ENCODE measurements at regions not wholly inside any gene's neighbourhood (a gene's known extent, or its start where the extent isn't known, plus 50 kb on each side); places are given as distances from the start of the nearest gene placed in this dataset.

DNA sequence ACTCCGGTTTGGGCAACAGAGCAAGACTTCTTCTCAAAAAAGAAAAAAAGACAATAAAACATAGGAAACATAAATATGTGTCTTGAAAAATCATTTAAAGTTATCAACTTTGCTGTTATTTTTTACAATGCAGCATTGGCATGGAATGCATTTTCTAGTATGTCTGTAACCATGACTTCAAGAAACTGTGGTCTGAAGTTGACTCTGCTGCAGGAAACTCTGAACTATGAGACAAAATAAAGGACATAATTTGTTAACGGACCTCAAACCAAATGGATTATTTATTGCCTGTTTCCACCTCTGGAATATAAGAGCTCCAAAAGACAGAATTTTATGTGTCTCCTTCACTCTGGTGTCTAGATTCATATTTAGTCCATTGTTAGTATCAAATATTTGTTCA, 79.1 kb downstream of the TRIB2 start:
- DNase-seq, result no peak

DNA sequence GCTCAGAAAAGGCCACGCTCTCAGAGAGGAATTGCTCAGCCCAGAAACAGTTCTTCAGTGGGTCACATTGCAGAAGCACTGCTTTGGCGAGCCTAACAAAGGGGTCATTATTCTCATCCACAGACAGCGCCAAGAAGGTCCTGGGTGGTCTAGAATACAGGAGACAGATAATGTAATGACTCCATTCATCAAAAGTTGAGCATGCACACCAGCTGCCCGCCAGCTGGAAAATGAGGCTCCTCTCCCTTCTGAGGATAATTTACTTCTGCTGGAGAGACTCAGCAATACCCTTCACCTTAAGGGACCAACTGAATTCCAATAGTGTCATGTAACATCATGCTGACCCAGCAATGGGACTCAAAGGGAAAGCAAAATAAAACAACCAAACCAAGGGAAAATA, 79.9 kb downstream of the TRIB2 start:
- no peak for DNase-seq

DNA sequence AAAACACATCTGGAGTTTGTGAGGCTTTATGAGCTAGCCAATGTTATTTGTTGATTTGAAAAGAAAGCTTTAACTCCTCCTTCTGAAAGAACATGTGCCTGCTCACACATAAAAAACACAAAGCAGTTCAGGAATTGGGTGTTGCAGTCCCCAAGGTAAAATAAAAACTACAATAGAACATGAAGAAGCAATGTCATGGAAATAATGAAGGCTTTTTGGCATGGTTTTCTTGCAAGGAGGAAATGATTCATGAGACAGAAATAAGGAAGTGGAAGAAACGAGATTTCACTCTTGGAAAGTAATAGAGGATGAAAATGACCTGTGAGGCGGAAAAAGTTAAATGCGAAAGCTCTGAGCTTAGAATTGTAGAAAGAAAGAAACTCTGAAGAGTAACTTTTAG, 81.1 kb downstream of the TRIB2 start:
- DNase-seq, result no peak

DNA sequence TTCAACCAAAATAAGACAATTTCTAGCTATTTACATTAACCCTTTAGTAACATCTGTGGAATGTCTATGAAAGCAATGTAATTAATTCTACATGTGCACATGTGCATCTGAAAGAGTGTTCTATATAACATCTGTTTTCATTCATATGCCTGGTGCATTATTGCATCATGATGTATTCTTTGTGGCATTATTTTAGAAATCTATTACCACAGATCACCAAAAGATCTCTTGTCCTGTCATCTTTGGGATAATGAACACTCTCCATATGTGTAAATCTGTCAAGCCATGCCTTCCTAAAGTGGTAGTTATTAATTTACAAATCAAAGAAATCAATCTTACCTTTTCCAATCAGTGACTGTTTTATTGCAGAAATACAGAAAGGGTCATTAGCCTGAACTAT, 86.9 kb downstream of the TRIB2 start:
- DNase-seq, result no peak

DNA sequence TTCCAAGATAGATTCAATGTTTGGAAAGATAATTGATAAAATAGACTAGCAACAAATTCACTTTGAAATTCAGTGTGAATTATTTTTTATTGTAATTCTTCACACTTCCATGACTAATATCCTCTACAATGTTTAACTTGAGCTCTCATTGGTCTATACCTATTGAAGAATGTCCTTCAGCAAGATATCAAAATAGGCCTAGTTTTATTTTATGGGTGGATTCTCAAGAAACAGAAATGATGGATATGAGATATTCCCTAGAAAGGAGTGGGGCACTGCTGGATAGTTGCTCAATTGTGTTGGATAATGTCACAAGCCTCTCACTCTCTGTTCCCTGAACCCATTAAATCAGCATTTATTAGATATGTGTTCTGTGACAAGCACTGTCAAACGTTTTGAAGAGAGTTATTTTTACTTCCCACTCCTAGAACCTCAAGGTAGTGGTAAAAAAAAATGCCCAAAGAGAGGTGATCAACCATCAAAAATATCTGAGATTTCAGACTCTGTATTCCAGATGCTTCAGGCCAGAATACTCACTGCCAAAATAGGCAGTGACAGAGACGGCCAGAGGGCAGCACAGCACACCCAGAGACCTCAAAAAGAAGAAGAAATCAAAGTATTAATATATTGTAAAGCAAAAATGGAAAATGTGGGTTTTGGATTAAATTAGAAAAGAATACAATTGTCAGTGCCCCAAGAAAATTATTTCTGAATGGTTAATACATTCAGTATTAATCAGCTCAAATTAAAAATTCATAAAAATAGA, 87.5 kb downstream of the TRIB2 start:
- DNase-seq, result no peak

DNA sequence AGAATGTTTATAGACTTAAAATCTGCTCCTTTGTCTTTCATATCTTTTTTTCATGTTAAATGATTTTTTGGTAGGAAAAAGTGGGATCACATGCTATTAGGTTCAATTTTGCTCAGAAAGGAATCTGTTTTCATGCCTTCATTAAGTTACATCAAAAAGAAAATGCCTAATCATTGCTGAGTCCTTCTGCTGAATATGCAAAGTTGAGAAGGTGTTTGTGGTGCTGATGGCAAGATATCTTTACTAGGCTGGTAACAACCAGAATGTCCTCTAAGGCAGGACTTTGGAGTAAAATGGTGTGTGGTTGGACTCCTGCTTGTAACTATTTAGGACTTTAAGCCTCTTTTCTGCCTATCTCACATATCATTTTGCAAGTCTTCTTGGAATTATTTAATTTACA, 88.3 kb downstream of the TRIB2 start:
- no peak for DNase-seq

DNA sequence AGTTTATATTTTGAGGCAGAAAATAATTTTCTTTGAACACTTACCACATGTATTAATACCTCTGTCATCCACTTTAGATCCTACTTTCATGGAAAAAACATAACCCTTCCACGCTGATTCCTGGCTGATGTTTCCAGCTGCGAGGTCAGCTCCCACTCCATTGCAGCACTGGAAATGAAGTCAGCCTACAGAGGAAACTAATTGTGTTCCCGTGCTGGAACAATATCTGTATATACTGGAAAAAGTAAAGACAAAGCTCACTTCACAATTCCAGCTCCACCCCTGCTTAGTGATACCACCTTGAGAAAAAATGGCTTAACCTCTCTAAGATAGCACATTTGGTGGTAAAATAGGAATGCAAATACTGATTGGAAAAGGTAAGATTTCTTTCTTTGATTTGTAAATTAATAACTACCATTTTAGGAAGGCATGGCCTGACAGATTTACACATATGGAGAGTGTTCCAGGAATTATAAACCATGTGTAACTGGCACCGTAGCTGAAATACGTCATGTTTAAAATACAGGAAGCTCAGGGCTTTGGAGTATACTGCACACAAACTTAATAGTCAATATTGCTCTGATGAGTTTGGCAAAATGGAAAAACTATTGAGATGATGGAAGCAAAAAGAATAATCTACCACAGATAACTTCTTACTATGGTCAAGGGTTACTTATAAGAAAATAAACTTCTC, 90.0 kb downstream of the TRIB2 start:
- no peak for DNase-seq

DNA sequence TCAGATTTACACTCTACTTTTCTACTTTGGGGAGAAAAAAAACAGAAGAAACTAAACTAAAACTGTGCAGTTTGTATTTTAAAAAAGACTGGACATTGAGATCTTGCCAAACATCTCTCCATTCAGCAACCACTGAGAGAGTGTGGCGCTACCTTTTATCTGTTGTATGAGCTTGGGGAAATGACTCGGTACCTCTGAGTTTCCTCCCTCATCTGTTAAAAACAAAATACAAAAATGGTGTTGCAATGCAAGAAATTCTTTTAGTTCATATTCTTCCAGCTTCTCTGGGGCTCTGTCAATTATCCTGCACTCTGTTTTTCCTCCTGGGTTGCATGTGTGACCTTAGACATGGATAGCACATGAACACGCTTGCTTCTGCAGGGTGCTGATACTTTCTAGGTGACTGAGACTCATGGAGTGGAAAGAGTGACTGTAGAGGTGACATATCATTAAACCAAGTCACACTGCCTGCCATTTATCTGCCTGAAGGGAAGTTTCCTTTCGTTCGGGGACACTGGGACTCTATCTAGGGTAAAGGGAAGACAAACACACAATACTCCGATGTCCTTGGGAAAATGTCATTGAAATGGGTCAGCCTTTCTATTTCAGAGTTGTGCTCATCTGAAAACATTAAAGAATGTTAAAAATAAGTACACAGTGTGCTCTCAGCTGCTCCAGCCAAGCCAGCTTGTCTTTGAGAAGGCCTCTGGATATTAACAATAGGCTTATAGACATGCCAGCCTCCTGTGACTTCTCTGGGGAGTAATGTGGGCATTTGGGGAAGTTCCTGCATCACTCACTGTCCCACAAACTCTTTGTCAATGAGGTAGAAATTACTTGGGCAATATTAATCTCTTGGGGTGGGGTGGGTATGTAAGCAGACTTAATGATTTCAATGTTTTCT, 91.4 kb downstream of the TRIB2 start:
- DNase-seq, result no peak

DNA sequence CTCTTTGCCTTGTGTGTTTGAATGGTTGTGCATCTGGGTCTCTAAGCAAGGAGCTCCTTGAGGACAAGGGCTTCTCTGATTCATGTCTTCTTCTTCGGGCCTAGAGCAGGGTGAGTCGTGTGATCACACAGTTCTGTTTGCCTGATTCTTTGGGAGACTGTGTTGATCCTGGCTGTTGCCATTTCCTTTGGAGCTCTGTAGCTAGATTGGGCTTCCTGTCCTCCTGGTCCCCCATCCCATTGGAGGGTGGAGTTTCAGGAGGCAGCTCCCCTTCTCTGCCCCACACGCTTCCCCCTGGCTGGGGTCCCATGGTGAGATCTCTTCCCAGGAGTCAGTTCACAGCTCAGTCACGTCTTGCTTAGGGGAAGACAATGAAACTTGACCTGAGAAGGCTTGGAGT, 92.8 kb downstream of the TRIB2 start:
- no peak for DNase-seq

DNA sequence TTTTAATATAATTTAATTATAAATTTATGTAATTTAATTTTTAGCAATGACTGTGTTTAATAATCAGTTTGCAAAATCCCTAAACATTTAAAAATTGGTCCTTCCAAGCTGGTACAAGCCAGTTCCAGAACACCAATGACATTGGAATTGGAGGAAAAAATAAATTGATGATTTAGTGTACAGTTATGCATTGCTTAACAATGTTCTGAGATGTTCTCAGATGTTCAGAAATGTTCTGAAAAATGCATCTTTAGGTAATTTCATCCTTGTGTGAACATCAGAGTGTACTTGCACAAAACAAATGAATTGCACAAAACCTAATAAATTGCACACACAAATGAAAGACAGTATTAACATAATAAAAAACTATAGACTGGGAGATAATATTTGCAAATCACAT, 95.2 kb downstream of the TRIB2 start:
- no peak for DNase-seq

DNA sequence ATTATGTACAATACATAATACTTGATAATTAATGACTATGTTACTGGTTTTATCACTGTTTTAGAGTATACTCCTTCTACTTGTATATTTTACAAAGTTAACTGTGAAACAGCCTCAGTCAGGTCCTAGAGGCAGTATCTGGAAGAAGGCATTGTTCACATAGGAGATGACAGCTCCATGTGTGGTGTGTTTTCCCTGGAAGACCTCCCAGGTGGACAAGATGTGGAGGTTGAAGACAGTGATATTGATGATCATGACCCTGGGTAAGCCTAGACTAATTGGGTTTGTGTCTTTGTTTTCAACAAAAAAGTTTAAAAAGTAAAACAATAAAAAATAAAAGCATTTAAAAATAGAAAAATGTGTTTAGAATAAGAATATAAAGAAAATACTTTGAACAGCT, 96.4 kb downstream of the TRIB2 start:
- no peak for DNase-seq

DNA sequence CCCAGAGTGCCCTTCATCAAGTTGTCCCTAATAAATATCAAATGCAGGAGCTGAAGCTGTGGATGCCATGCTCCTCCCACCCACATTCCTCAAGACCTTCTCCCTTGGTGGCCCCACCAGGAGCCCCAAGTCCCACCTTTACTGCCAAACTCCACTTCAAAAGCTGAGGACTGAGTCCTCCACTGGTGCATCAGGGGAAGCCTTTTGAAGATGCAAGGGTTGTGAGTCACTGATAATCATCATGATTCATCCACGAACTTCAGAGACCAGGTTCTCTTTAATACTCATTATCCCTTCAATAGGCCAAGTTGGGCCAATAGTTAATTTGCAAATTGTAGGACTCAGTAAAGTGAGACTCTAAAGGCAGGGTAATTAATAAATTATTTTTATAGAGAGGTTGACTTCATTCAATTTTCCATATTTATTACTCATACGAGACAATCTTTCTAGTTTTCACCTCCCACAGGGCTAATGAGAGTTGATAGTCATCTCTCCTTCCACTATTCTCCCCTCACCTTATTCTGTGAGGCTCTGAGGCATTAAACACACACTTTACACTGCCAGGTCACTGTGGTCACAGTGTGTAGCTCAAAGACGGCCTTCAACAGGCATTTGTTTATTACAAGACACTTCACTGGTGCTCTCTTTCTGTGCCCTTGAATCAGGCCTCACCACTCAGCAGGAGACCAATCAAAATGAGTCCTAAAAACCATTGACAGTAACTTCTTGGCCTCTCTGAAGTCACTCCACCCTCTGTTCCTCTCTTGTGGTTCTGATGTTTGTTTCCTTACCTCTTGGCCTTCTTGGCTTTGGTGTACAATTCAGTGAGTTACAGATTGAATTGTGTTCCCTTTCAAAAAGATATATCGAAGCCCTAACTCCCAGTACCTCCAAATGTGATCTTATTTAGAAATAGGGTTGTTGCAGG, 99.9 kb downstream of the TRIB2 start:
- DNase-seq, result no peak

DNA sequence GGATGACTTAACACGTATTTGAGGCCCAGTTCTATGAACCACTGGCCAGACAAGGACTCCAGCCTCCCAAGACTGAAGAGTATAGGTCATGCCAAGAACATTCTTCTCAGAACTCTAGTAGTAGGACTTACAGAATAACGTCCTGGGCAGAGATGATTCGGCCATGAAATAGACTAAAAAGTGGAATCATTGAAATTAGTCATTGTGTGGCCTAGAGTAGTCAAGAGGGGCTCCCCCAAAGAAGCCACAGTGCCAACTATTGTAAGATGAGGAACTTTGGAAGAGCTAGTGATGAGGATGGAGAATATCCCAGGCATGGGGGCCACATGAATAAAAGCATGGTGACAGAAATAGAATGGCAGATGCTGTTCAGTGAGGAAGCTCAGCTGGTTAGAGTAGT, 101.1 kb downstream of the TRIB2 start:
- no peak for DNase-seq

DNA sequence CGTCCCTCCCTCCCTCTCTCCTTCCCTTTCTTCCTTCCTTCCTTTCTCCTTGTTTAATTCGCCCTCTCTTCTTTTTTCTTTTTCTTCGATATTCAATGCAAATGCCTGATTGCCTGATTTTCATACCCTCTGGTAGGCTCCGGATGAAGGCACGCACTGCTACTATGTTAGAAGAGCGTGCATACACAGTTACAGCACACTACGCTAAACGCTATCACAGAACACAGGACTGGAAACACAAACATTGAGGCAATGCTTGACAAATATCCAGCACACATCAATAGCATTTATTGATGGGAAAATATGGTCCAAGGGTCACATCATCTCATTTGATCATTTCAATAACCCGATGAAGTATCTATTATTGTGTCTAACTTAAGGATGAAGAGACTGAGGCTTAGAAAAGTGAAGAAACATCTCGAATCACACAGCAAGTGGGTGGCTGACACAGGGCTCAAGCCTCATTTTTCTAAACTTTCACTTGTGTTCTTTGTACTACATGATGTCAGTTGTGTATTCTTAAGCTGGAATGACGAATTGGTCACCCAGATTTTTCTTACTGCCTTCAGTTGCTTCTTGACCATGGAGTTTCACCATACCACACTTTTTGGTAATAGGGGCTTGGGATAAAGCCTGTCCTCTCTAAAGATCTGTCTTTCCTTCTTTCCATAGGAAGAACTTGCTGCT, 101.8 kb downstream of the TRIB2 start:
- DNase-seq, result no peak

DNA sequence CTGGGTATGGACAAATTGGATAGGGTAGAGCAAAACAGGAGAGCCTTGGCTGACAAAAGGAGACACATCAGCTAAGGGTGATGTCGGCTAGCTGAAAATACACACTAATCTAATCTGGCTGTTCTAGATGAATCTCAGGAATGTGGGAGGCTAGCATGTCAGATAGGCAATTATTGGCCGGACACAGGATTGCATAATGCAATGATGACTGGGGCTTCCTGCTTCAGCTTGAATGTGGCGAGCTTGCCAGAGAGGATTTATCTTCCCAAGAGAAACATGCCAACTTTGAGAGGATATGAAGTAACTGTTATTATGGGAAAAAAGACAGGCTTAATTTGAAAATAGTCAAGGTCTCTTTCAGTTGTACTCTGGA, 102.4 kb downstream of the TRIB2 start:
- DNase-seq, result no peak

DNA sequence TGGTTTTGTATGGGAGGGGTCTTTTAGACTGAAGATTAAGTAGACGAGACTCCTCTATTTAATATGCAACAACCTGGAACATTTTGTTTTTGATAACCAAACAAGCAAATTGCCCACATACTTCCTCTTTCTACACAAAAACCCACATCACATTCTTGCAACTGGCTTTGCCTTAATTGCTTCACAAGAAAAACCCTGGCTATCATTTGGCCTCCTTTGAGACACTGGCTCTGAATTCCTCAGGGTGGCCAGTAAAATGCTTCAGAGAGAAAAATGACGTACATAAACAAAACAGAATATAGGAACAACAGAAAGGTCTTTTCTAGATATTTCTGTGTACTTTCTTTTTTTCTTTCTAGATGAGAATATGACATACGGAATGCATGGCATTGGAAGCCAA, 103.0 kb downstream of the TRIB2 start:
- DNase-seq, result no peak

DNA sequence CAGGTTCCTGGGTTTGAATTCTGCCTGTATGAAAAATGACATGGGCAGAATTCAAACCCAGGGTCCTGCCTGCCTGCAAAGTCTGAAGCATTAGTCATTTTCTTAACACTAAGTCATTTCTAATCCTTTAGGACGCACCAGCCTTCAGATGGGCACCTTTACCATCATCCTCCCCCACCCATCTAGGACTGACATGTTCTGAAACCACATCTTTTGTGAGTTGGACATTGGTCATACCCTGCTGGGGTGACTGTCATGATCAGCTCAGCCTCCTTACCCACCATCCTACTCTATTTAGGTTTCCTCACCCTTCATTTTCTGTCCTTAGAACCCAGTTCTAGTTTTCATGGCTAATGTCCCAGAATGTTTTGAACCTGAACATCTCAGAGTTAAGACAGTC, 104.9 kb downstream of the TRIB2 start:
- DNase-seq, result no peak

DNA sequence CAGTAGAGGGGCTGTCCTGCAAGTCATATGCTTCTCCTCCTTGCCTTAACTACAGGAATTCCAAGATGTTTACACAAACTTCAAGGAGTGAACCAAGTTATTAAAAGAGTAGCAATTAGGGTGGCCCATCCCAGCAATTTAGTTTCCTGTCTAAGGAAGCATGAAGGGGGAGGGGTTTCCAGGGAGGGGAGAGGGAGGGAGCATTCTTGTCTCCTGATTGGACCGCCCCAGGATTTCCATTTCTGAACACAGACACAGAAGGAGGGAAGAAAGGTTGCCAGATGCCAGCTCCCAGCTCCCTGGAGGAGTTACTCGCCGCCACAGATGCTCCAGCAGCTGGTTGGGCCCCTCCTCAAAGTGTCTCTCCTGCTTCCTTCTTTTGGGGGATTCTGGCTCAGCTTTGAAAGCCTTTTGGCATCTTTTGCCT, 107.6 kb downstream of the TRIB2 start:
- no peak for DNase-seq

DNA sequence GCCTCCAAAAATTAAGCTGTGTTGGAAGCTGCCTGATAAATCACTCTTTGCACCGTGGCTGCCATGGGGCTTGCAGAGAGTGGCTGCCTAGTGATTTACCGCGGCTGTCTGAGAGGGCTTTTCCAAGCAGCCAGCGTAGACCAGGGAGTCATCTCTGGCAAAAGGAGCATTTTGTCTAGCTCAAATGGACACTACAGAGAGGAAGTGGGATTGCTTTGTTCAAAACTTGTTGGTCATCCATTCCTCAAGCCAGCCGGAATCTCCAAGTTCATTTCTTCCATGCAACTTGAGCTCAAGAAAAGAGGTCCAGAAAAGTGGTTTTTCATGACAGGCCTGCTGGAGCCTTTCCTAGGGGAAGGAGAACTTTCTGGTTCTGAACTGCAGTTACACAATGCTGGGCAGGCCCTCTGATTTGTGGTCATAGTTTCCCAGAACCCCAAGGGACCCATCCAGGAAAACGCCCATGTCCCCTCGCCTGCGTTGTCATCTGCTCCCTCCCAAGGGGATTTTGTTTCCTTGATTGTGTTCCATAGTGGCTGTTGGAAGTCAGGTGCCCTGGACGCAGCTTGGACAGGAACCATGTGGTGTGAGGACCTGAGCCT, 108.1 kb downstream of the TRIB2 start:
- no peak for DNase-seq

DNA sequence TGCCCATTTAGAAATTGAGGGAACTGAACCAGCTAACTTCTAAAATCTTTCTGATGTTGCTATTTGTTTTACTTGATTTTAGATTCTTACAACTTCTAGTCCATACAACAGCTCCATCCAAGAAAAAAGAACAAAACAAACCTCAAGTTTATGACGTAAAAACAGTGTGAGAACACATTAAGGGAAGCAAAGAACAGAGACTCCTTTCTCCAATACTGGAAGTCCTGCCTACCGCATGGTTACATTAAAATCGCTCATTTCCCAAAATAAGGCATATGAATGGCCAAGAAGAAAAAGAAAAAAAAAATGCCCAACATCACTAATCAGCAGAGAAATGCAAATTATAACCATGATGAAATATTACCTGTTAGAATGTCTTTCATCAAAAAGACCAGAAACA, 110.0 kb downstream of the TRIB2 start:
- DNase-seq, result no peak

DNA sequence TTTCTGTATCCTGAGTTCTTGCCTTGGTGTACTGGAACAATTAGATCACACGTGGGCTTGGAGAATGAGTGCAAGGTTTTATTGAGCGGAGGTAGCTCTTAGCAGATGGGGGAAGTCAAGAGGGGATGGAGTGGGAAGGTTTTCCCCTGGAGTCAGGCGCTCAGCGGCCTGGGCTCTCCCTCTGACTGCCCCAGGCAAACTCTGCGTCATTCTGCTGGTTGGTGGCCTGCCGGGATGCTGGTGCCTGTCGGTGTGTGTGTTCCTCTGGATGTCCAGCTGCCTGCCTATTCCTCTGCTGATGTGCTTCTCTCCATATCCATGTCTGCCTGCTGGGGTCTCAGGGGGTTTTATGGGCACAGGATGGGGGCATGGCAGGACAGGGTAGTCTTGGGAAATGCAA, 111.0 kb downstream of the TRIB2 start:
- no peak for DNase-seq

DNA sequence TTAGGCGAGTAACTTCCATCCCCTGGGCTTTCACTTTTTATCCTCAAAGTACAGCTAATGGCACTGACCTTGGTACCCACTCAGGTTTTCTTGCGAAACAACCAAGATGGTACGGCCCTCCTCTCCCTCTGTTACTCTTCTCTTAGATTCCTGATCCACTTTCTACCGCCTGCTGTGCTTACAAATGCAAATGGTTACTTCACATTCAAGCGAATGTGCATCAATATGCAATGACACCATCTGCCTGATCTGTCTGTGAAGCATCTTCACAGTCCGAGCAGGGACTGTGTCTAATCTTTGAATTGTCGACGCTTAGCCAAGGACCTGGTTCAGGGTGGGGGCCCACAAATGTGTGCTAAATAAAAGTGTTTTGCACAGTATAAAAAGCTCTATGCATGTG, 112.2 kb downstream of the TRIB2 start:
- no peak for DNase-seq
